ENCODE measurements at regions not wholly inside any gene's neighbourhood (a gene's known extent, or its start where the extent isn't known, plus 50 kb on each side); places are given as distances from the start of the nearest gene placed in this dataset.

- TF ChIP-seq CTCF (IDR thresholded peaks at IDR 0.05; ENCODE audit: low read depth, low read length) (no peak), EZH2phosphoT487 (IDR thresholded peaks at IDR 0.05; ENCODE audit: low read depth) (no peak)
Measured at GRCh38 chr12:32032205-32032810, 73.1 kb downstream of the RESF1 start.

All from OCI-LY3 (cell line).